ENCODE measurements at regions not wholly inside any gene's neighbourhood (a gene's known extent, or its start where the extent isn't known, plus 50 kb on each side); places are given as distances from the start of the nearest gene placed in this dataset.
"Not testable (repeated sequence)": the region's sequence is repeated elsewhere in the genome, so short reads cannot be mapped to it uniquely, and the experiment has no call there.

GRCh38 chr9:102237520-102237919 is 499.1 kb upstream of the GRIN3A start:
- ATAC-seq (no peak), DNase-seq (no peak)
- no peaks in the 10 kb centered on the region for H3K36me3 ChIP-seq
- intact Hi-C loops (cut with DNase I), result no loop called here
- no peak for TF ChIP-seq CTCF (IDR thresholded peaks at IDR 0.05)
- H3K9me3 ChIP-seq, result no peaks in the 10 kb centered on the region
- no peak overlapping the region for H3K4me3 ChIP-seq
- H3K27me3 ChIP-seq, result no peaks in the 10 kb centered on the region
- H3K4me1 ChIP-seq, result no peaks in the 10 kb centered on the region
- 63 to 65% methylated on average over 4 of the region's 4 CpGs for WGBS, 2 donors
- no peak overlapping the region for H3K27ac ChIP-seq

- intact Hi-C loops (cut with DNase I), result no loop called here
- 23% methylated on average over 1 of the region's 1 CpG for WGBS, 2 donors
- ATAC-seq, result no peak
Observed at GRCh38 chr9:102237094-102237493, 498.6 kb upstream of the GRIN3A start.

GRCh38 chr9:102227416-102227815 is 489.0 kb upstream of the GRIN3A start:
- H3K27me3 ChIP-seq; ATAC-seq; intact Hi-C loops (cut with DNase I); H3K27ac ChIP-seq; H3K9me3 ChIP-seq; H3K4me1 ChIP-seq; DNase-seq; H3K36me3 ChIP-seq; H3K4me3 ChIP-seq: not testable (repeated sequence)
- whole genome bisulfite sequencing, 2 donors, result 90 to 91% methylated on average over 4 of the region's 4 CpGs

More at GRCh38 chr9:102237094-102237493, 498.6 kb upstream of the GRIN3A start:
- Histone ChIP-seq H3K27me3 (no peaks in the 10 kb centered on the region), H3K27ac (no peak overlapping the region), H3K4me1 (no peaks in the 10 kb centered on the region), H3K36me3 (no peaks in the 10 kb centered on the region), H3K4me3 (no peak overlapping the region), H3K9me3 (no peaks in the 10 kb centered on the region)
- no peak for TF ChIP-seq CTCF (IDR thresholded peaks at IDR 0.05)
- no peak for DNase-seq

DNA sequence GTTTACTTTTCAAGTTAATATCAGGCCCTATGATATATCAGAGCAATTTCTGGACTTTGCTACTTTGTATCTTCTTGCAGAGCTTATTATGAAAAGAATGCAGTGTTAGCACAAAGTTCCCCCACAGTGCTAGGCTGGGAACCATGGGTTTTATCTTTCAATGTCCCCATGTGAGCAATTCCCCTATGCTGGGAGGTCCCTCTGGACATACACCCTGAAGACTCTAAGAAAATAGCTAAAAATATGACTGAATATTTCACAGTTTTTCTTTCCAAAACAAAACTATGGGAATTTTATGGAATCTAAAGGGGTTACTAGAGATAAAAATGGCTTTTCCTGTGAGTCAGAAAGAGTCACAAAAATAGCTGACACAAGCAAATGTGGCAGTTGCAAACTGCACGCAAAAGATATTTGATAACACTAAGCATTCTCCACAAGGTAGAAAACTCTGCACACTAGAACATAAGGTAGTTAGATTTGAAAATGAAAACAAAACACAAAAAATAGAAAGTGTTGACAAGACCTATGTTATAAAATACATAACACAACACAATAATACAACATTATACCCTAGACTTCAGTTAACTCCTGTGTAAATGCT is 487.5 kb upstream of the GRIN3A start:
- Histone ChIP-seq H3K4me3 (no peak overlapping the region), H3K4me1 (no peaks in the 10 kb centered on the region), H3K27ac (no peak overlapping the region), H3K36me3 (no peaks in the 10 kb centered on the region), H3K27me3 (no peaks in the 10 kb centered on the region), H3K9me3 (no peaks in the 10 kb centered on the region)
- no peak for TF ChIP-seq CTCF (IDR thresholded peaks at IDR 0.05)
- intact Hi-C loops (cut with DNase I), result no loop called here
- DNase-seq, result no peak
- ATAC-seq, result peak in 4 of 8 donors; percentile 47 to 82 (median 66)
- 39 to 47% methylated on average over 1 of the region's 1 CpG for WGBS, 2 donors

DNA sequence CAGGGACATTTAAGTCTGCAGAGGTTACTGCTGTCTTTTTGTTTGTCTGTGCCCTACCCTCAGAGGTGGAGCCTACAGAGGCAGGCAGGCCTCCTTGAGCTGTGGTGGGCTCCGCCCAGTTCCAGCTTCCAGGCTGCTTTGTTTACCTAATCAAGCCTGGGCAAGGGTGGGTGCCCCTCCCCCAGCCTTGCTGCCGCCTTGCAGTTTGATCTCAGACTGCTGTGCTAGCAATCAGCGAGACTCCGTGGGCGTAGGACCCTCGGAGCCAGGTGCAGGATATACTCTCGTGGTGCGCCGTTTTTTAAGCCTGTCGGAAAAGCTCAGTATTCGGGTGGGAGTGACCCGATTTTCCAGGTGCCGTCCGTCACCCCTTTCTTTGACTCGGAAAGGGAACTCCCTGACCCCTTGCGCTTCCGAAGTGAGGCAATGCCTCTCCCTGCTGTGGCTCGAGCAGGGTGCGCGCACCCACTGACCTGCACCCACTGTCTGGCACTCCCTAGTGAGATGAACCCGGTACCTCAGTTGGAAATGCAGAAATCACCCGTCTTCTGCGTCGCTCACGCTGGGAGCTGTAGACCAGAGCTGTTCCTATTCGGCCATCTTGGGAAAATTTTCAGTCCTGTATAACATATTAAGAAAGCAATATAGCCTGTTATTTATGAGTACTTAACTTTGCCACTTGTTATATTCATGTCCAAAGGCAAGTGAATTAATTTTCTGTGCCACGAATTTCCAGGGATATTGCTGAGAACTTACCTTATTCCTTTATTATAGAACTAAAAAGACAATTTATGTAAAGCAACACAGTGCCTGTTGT is 485.1 kb upstream of the GRIN3A start:
- H3K4me3 ChIP-seq; H3K4me1 ChIP-seq; DNase-seq; H3K27me3 ChIP-seq; H3K9me3 ChIP-seq; ATAC-seq; intact Hi-C loops (cut with DNase I); H3K27ac ChIP-seq; H3K36me3 ChIP-seq: not testable (repeated sequence)
- 73 to 76% methylated on average over 27 of the region's 27 CpGs for WGBS, 2 donors
